ENCODE measurements at regions not wholly inside any gene's neighbourhood (a gene's known extent, or its start where the extent isn't known, plus 50 kb on each side); places are given as distances from the start of the nearest gene placed in this dataset.

DNA sequence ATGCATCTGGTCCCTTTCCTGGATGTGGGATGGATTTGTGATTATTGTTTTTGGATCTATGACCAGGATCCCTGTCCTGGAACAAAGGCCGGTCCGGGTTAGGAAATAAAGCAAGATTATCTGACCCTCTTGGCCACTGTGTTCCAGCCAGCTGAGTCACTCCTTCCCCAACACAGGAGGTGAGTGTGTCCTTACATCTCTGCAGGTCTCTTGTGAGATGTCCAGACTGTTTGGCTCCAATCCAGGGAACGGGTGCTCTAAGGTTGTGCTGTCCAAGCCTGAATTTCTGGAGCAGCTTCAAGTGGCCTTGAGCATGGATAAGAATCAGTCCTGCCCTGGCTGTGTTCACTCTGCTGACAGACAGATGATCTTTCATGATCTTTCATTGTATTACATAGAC, 136.5 kb upstream of the CCL2 start:
- H3K4me3 Mint-ChIP-seq = no peak overlapping the region
- no peaks in the 10 kb centered on the region for H3K9me3 Mint-ChIP-seq
- no peaks in the 10 kb centered on the region for H3K36me3 Mint-ChIP-seq
- no peak for TF ChIP-seq CTCF (conservative IDR thresholded peaks at IDR 0.05)
- no peak overlapping the region for H3K27ac Mint-ChIP-seq
- H3K4me1 Mint-ChIP-seq (ENCODE audit: unreplicated experiment) = no peaks in the 10 kb centered on the region
- peaks cover 39% of the 10 kb centered on the region for H3K27me3 Mint-ChIP-seq
- no peak for DNase-seq (ENCODE audit: extremely low spot score, unreplicated experiment)

DNA sequence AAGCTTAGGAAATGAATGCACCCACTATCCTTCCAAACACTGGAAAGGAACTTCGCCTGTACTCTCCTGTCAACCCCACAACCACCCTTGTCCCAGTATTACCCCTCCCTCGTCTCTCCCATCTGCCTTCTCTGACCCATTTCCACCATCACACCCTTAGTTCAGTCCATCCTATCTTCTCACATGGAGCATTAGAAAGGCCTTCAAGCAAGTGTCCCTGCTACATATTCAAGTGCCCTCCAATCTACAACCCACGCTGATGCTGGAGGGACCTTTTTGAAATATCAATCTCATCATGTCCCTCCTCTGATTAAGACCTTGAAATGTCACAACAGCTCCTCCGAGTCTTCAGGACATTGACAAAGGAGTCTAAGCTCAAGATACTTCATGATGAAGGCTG, 133.8 kb upstream of the CCL2 start:
- no peak for TF ChIP-seq CTCF (conservative IDR thresholded peaks at IDR 0.05)
- Mint-ChIP-seq H3K4me3 (no peak overlapping the region), H3K36me3 (no peaks in the 10 kb centered on the region), H3K27me3 (peaks cover 41% of the 10 kb centered on the region), H3K27ac (no peak overlapping the region), H3K9me3 (no peaks in the 10 kb centered on the region), H3K4me1 (ENCODE audit: unreplicated experiment) (no peaks in the 10 kb centered on the region)
- no peak for DNase-seq (ENCODE audit: extremely low spot score, unreplicated experiment)

DNA sequence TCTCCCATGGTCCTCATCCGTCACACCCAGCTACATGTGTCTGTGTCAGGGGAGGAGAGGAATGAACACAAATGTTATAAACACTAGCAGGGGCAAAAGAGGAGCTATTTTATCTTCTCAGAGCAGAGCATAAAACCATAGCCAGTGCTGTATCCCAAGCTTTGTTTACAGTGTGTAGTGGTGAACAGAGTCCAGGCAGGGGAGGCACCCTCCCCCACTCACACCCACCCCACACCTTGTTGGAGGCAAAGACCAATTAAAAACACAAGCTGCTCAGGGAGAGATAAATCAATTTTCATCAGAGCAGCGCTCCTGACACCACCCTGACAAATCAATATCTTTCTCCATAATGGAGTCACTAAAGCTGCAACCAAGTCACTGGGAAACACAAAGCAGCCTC, 132.6 kb upstream of the CCL2 start:
- Mint-ChIP-seq H3K36me3 (no peaks in the 10 kb centered on the region), H3K27me3 (peaks cover 39% of the 10 kb centered on the region), H3K9me3 (no peaks in the 10 kb centered on the region)

GRCh38 chr17:34125010-34125409, 130.1 kb upstream of the CCL2 start:
- no peak overlapping the region for H3K27ac Mint-ChIP-seq
- H3K36me3 Mint-ChIP-seq = no peaks in the 10 kb centered on the region
- DNase-seq (ENCODE audit: extremely low spot score, unreplicated experiment) = no peak
- peaks cover 19% of the 10 kb centered on the region for H3K27me3 Mint-ChIP-seq
- no peaks in the 10 kb centered on the region for H3K4me1 Mint-ChIP-seq (ENCODE audit: unreplicated experiment)
- no peaks in the 10 kb centered on the region for H3K9me3 Mint-ChIP-seq
- H3K4me3 Mint-ChIP-seq = no peak overlapping the region
- no peak for TF ChIP-seq CTCF (conservative IDR thresholded peaks at IDR 0.05)

More for the DNA sequence above, 132.6 kb upstream of the CCL2 start:
- Mint-ChIP-seq H3K4me1 (ENCODE audit: unreplicated experiment) (no peaks in the 10 kb centered on the region), H3K4me3 (no peak overlapping the region), H3K27ac (no peak overlapping the region)
- no peak for TF ChIP-seq CTCF (conservative IDR thresholded peaks at IDR 0.05)
- DNase-seq (ENCODE audit: extremely low spot score, unreplicated experiment) = no peak

DNA sequence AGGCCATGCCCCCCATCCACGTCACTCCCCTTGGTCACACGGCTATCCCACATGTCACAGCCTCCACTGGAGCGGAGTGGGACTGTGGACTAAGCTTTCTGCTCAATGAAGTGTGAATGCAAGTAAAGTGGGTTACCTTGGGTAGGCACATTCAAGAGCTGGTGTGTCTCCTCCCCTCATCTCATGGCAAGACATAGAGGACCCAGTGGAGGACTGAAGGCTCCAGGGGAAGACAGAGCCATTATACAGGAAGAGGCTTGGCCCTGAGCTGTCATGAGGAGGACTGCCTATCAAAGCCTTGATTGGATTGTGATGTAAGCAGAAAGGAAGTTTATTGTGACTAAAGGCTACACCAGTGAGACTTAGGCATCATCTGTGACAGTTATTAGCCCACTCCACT, 129.2 kb upstream of the CCL2 start:
- Mint-ChIP-seq H3K4me1 (ENCODE audit: unreplicated experiment) (no peaks in the 10 kb centered on the region), H3K4me3 (no peak overlapping the region), H3K27ac (no peak overlapping the region), H3K27me3 (peaks cover 19% of the 10 kb centered on the region), H3K9me3 (no peaks in the 10 kb centered on the region), H3K36me3 (no peaks in the 10 kb centered on the region)
- no peak for TF ChIP-seq CTCF (conservative IDR thresholded peaks at IDR 0.05)
- no peak for DNase-seq (ENCODE audit: extremely low spot score, unreplicated experiment)

DNA sequence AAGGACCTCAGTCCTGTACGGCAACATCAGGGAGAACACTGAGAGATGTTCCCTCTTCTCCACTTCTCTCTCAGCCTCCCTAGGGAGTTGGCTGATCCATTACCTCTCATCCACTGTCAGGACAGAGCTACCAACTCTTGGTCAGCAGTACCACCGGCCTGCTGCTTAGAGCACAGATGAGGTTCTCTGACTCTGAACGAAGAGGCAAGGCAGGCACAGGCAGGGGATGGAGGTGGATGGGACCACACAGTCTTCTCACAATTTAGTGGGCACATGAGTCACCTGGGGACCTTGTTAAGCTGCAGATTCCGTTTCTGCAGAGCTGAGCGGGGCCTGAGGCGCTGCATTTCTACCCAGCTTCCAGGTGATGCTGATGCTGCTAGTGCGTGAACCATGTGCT, 128.6 kb upstream of the CCL2 start:
- Mint-ChIP-seq H3K9me3 (no peaks in the 10 kb centered on the region), H3K27me3 (peaks cover 17% of the 10 kb centered on the region), H3K27ac (no peak overlapping the region), H3K4me1 (ENCODE audit: unreplicated experiment) (no peaks in the 10 kb centered on the region), H3K36me3 (no peaks in the 10 kb centered on the region), H3K4me3 (no peak overlapping the region)
- TF ChIP-seq CTCF (conservative IDR thresholded peaks at IDR 0.05) = no peak
- DNase-seq (ENCODE audit: extremely low spot score, unreplicated experiment) = no peak
